HCT116 (cell line): ENCODE measurements at regions not wholly inside any gene's neighbourhood (a gene's known extent, or its start where the extent isn't known, plus 50 kb on each side); places are given as distances from the start of the nearest gene placed in this dataset.

ENCODE experiments used
- ATAC-seq: fragments of 200-7000 bp; cut with Tn5 transposase; 2 replicates; pipeline ENCODE4 v1.9.1; 2020; ENCODE audit warnings: mild to moderate bottlenecking, moderate library complexity
- BruUV-seq: library from RNA; stranded (reverse); fragments of 400-500 nt; replicated peaks from 2 replicates; lab custom pipeline; 2021; lab: Mats Ljungman, UMichigan
- CTCF ChIA-PET: fragments of 300-600 bp; sonication (Branson Sonifier 250); formaldehyde crosslinking; loops from one replicate; lab custom pipeline; 2021; ENCODE audit warnings: antibody characterized with exemption; lab: Charles Lee
- POLR2A ChIA-PET: fragments of 300-600, 350-600 bp; sonication (Branson Sonifier 250); formaldehyde crosslinking; loops from one replicate; lab custom pipeline; 2021; ENCODE audit warnings: antibody characterized with exemption; lab: Charles Lee
- RAD21 ChIA-PET, 2 experiments: fragments of 300-600 bp; sonication (Branson Sonifier 250); formaldehyde crosslinking; loops; one replicate each; lab custom pipeline; 2023; ENCODE audit warnings: low total read pairs in 2 of 2; ENCODE audit not compliant: uncharacterized antibody in 2 of 2, unreplicated experiment in 2 of 2, low non-redundant PET in 1 of 2; lab: Charles Lee
- DNase-seq: peaks from one replicate; pipeline ENCODE4 v3.0.0-alpha.2; 2010; ENCODE audit warnings: low read depth, low spot score
- H2AFZ ChIP-seq: fragments of 200-600 bp; shearing (Covaris generic), sonication (generic); 2 replicates; pipeline ENCODE4 v1.6.1; 2017; ENCODE audit warnings: low read depth, mixed run types, mixed read lengths, antibody characterized with exemption, low read length; ENCODE audit not compliant: poor library complexity, severe bottlenecking
- H3K27ac ChIP-seq: 2 replicates; pipeline ENCODE4 v1.5.1; 2012; ENCODE audit warnings: low read depth, low read length
- H3K27me3 ChIP-seq: fragments of 200-600 bp; sonication (generic); 2 replicates; pipeline ENCODE4 v1.6.1; 2016; ENCODE audit warnings: mixed run types, low read length, mixed read lengths; ENCODE audit not compliant: insufficient read depth
- H3K36me3 ChIP-seq, 2 experiments: fragments of 200-500 bp in 1 of 2; fragments of 200-600 bp in 1 of 2; sonication (Bioruptor generic) in 1 of 2; sonication (generic) in 1 of 2; 2 replicates each; pipeline versions ENCODE4 v1.5.1 to v1.6.1; 2014 to 2016; ENCODE audit warnings: low read length in 2 of 2, inconsistent platforms in 1 of 2, mixed read lengths in 1 of 2, mixed run types in 1 of 2; ENCODE audit not compliant: insufficient read depth in 2 of 2, control insufficient read depth in 1 of 2
- H3K4me1 ChIP-seq, 2 experiments: fragments of 200-600 bp in 1 of 2; sonication (generic) in 1 of 2; 2 replicates each; pipeline versions ENCODE4 v1.5.1 to v1.6.1; 2012 to 2017; ENCODE audit warnings: low read length in 2 of 2, inconsistent platforms in 1 of 2, mild to moderate bottlenecking in 1 of 2, mixed read lengths in 1 of 2, mixed run types in 1 of 2, moderate library complexity in 1 of 2; ENCODE audit not compliant: insufficient read depth in 2 of 2, control insufficient read depth in 1 of 2
- H3K4me2 ChIP-seq: fragments of 200-600 bp; sonication (generic); 2 replicates; pipeline ENCODE4 v1.6.1; 2017; ENCODE audit warnings: mixed run types, low read length, mixed read lengths
- H3K4me3 ChIP-seq, 2 experiments: fragments of 200-600 bp in 1 of 2; sonication (generic) in 1 of 2; replicated peaks in 1 of 2; 2 replicates each; pipeline ENCODE4 v1.5.1; 2011 to 2016; ENCODE audit warnings: low read length in 2 of 2, control low read depth in 1 of 2, low read depth in 1 of 2, mild to moderate bottlenecking in 1 of 2, mixed read lengths in 1 of 2, mixed run types in 1 of 2
- H3K79me2 ChIP-seq: fragments of 200-600 bp; sonication (generic); 2 replicates; pipeline ENCODE4 v1.6.1; 2017; ENCODE audit warnings: mild to moderate bottlenecking, mixed run types, low read length, moderate library complexity, mixed read lengths; ENCODE audit not compliant: insufficient read depth
- H3K9ac ChIP-seq: fragments of 200-600 bp; sonication (generic); 2 replicates; pipeline ENCODE4 v1.6.1; 2016; ENCODE audit warnings: low read length, mixed read lengths
- H3K9me2 ChIP-seq: fragments of 200-600 bp; sonication (generic), shearing (Covaris generic); 2 replicates; pipeline ENCODE4 v1.6.1; 2017; ENCODE audit warnings: mixed run types, mild to moderate bottlenecking, moderate library complexity; ENCODE audit not compliant: insufficient read depth
- H3K9me3 ChIP-seq, 2 experiments: fragments of 200-500 bp in 1 of 2; fragments of 200-600 bp in 1 of 2; sonication (Bioruptor generic) in 1 of 2; sonication (generic) in 1 of 2; 2 replicates each; pipeline ENCODE4 v1.6.1; 2014 to 2017; ENCODE audit warnings: low read length in 2 of 2, mixed read lengths in 2 of 2, inconsistent platforms in 1 of 2, low read depth in 1 of 2, mild to moderate bottlenecking in 1 of 2, mixed run types in 1 of 2, moderate library complexity in 1 of 2; ENCODE audit not compliant: control insufficient read depth in 1 of 2, insufficient read depth in 1 of 2
- H4K20me1 ChIP-seq: fragments of 200-600 bp; sonication (generic), shearing (Covaris generic); 2 replicates; pipeline ENCODE4 v1.6.1; 2017; ENCODE audit warnings: mixed run types, mild to moderate bottlenecking, moderate library complexity; ENCODE audit not compliant: insufficient read depth
- CBX3 ChIP-seq: IDR thresholded peaks from 2 replicates; pipeline ENCODE4 v1.6.1; 2012; ENCODE audit warnings: low read depth
- CTCF ChIP-seq, 3 experiments: fragments of 200-600 bp in 1 of 3; sonication (generic) in 1 of 3; IDR thresholded peaks in 2 of 3; conservative IDR thresholded peaks in 1 of 3; 2 replicates each; pipeline ENCODE4 v1.5.1; 2012 to 2017; ENCODE audit warnings: low read depth in 2 of 3, low read length in 2 of 3, antibody characterized with exemption in 1 of 3, borderline replicate concordance in 1 of 3, control low read depth in 1 of 3, mild to moderate bottlenecking in 1 of 3, mixed read lengths in 1 of 3, mixed run types in 1 of 3, moderate library complexity in 1 of 3; ENCODE audit not compliant: insufficient read depth in 1 of 3
- EGR1 ChIP-seq: IDR thresholded peaks from 2 replicates; pipeline ENCODE4 v1.6.1; 2012; ENCODE audit warnings: low read depth
- ELF1 ChIP-seq: IDR thresholded peaks from 2 replicates; pipeline ENCODE4 v1.6.1; 2012; ENCODE audit warnings: low read depth, borderline replicate concordance
- EZH2 ChIP-seq: fragments of 200-600 bp; sonication (generic); IDR thresholded peaks from 2 replicates; pipeline ENCODE4 v1.6.1; 2017; ENCODE audit warnings: antibody characterized with exemption, mixed run types
- EZH2phosphoT487 ChIP-seq: fragments of 200-600 bp; IDR thresholded peaks from 2 replicates; pipeline ENCODE4 v1.6.1; 2018; ENCODE audit warnings: antibody characterized with exemption, borderline replicate concordance
- JUND ChIP-seq: IDR thresholded peaks from 2 replicates; pipeline ENCODE4 v1.6.1; 2012
- POLR2A ChIP-seq: IDR thresholded peaks from 2 replicates; pipeline ENCODE4 v1.7.0; 2011; ENCODE audit warnings: borderline replicate concordance; ENCODE audit not compliant: insufficient read depth, insufficient read length; ENCODE audit errors: extremely low read depth
- SP1 ChIP-seq: IDR thresholded peaks from 2 replicates; pipeline ENCODE4 v1.6.1; 2012; ENCODE audit warnings: low read depth
- SRF ChIP-seq: IDR thresholded peaks from 2 replicates; pipeline ENCODE4 v1.6.1; 2012; ENCODE audit warnings: low read depth
- intact Hi-C: fragments of 100-400 bp; cut with micrococcal nuclease; formaldehyde crosslinking; loops from 2 replicates; pipeline ENCODE4 v1.10.0; 2022

- no peak overlapping the region for H2AFZ ChIP-seq
- H3K9me3 ChIP-seq = no peaks in the 10 kb centered on the region
- ChIA-PET POLR2A (no interaction called here), CTCF (no interaction called here), RAD21 (no interaction called here)
- H3K4me2 ChIP-seq = no peak overlapping the region
- no peaks in the 10 kb centered on the region for H3K9me2 ChIP-seq
- no peak overlapping the region for H3K9ac ChIP-seq
- H3K27ac ChIP-seq = no peak overlapping the region
- H4K20me1 ChIP-seq = no peaks in the 10 kb centered on the region
- TF ChIP-seq JUND (no peak), SP1 (no peak), EZH2phosphoT487 (no peak), POLR2A (no peak), EZH2 (no peak), CTCF (IDR thresholded peaks at IDR 0.05 in 2 of 3, conservative IDR thresholded peaks at IDR 0.05 in 1 of 3; ENCODE audit: borderline replicate concordance in 1 of 3, insufficient read depth in 1 of 3, low read depth in 2 of 3, low read length in 2 of 3) (no peak), SRF (no peak), ELF1 (no peak), CBX3 (no peak)
- H3K36me3 ChIP-seq = no peaks in the 10 kb centered on the region
- no peaks in the 10 kb centered on the region for H3K79me2 ChIP-seq
- no TSS peak for BruUV-seq
- no peak overlapping the region for H3K4me3 ChIP-seq
- intact Hi-C loops = no loop called here
- DNase-seq = no peak
- no peaks in the 10 kb centered on the region for H3K4me1 ChIP-seq
- no peak for ATAC-seq
- peaks cover 25% of the 10 kb centered on the region for H3K27me3 ChIP-seq
Observed at GRCh38 chr20:24753130-24753529, 195.9 kb upstream of the CST7 start.

DNA sequence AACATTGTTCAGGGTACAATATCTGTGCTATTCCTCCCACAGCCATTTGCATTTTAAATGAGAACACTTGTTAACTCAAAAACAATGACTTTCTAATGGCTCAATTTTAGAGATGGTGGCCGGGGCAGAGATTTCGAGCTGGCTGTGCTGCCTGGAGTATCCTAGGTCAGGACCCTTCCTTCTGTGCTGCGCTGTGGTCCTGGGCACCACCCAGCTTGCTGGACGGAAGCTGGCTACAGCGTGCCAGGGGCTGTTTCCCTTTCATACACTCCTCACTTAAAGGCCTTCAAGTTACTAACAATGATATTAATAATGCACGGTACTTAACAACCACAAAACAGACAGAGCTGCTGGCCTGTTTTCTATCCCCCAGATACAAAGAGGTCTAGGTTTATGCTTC, 194.4 kb upstream of the CST7 start:
- no peaks in the 10 kb centered on the region for H3K79me2 ChIP-seq
- ATAC-seq (no peak), DNase-seq (no peak)
- no peak overlapping the region for H3K27ac ChIP-seq
- no peak overlapping the region for H2AFZ ChIP-seq
- POLR2A ChIA-PET = no interaction called here
- CTCF ChIA-PET = no interaction called here
- H3K27me3 ChIP-seq = peaks cover 35% of the 10 kb centered on the region
- H3K9me3 ChIP-seq = no peaks in the 10 kb centered on the region
- H3K36me3 ChIP-seq = no peaks in the 10 kb centered on the region
- no peak overlapping the region for H3K9ac ChIP-seq
- no peaks in the 10 kb centered on the region for H4K20me1 ChIP-seq
- RAD21 ChIA-PET = no interaction called here
- intact Hi-C loops = no loop called here
- TF ChIP-seq EGR1 = no peak
- TF ChIP-seq EZH2 = no peak
- no TSS peak for BruUV-seq
- H3K9me2 ChIP-seq = no peaks in the 10 kb centered on the region
- H3K4me3 ChIP-seq = no peak overlapping the region
- no peaks in the 10 kb centered on the region for H3K4me1 ChIP-seq
- no peak overlapping the region for H3K4me2 ChIP-seq
